ENCODE measurements at regions not wholly inside any gene's neighbourhood (a gene's known extent, or its start where the extent isn't known, plus 50 kb on each side); places are given as distances from the start of the nearest gene placed in this dataset.

DNA sequence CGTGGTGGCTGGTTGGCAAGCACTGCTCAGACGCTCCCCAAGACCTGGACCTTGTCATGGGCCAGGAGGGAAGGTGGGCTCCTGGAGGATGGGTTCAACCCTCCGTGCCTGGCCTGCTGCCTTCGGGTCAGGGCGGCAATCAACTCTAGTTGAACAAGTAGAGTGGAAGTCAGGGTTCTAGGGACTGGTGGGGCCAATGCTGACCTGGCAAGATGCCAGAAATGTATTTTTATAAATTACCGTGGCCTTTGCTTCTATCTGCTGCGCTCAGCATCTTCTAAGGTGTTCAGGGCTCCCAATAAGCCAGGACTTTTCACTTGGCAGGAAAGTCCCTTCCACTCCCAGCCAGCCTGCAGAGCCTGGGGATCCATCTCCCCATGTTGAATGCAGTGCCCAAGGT is 207.1 kb upstream of the N4BP1 start:
- TF ChIP-seq, protein P1, sequence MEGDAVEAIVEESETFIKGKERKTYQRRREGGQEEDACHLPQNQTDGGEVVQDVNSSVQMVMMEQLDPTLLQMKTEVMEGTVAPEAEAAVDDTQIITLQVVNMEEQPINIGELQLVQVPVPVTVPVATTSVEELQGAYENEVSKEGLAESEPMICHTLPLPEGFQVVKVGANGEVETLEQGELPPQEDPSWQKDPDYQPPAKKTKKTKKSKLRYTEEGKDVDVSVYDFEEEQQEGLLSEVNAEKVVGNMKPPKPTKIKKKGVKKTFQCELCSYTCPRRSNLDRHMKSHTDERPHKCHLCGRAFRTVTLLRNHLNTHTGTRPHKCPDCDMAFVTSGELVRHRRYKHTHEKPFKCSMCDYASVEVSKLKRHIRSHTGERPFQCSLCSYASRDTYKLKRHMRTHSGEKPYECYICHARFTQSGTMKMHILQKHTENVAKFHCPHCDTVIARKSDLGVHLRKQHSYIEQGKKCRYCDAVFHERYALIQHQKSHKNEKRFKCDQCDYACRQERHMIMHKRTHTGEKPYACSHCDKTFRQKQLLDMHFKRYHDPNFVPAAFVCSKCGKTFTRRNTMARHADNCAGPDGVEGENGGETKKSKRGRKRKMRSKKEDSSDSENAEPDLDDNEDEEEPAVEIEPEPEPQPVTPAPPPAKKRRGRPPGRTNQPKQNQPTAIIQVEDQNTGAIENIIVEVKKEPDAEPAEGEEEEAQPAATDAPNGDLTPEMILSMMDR (IDR thresholded peaks at IDR 0.05; ENCODE audit: poor library complexity): no peak
- TF ChIP-seq EZH2 (IDR thresholded peaks at IDR 0.05; ENCODE audit: borderline replicate concordance): no peak

All from hepatocyte (in vitro differentiated cells).